HG03139 (cell line): ENCODE measurements at regions not wholly inside any gene's neighbourhood (a gene's known extent, or its start where the extent isn't known, plus 50 kb on each side); places are given as distances from the start of the nearest gene placed in this dataset.
A peak's percentile ranks its signal among the peaks of the same experiment; 100 is the strongest.

Experiments
- ATAC-seq: cut with Tn5 transposase; IDR thresholded peaks from one replicate; pipeline ENCODE4 v1.9.1; 2021; ENCODE audit not compliant: unreplicated experiment

GRCh38 chr6:82017288-82017687 lies 230.3 kb downstream of the IBTK start:
- ATAC-seq = no peak

GRCh38 chr6:82015526-82015925 lies 232.0 kb downstream of the IBTK start:
- no peak for ATAC-seq

GRCh38 chr6:82015043-82015442 lies 232.5 kb downstream of the IBTK start:
- ATAC-seq = no peak

GRCh38 chr6:82013561-82014530 lies 233.7 kb downstream of the IBTK start:
- ATAC-seq = no peak

GRCh38 chr6:82006027-82006738 lies 241.4 kb downstream of the IBTK start:
- peak; percentile 62 for ATAC-seq

- no peak for ATAC-seq
Measured at GRCh38 chr6:82000551-82000950, 247.0 kb downstream of the IBTK start.

GRCh38 chr6:81999826-82000225 lies 247.3 kb upstream of the TENT5A start:
- ATAC-seq = no peak

- ATAC-seq = no peak
Measured at GRCh38 chr6:81999270-81999669, 246.8 kb upstream of the TENT5A start.

- no peak for ATAC-seq
Measured at GRCh38 chr6:81998432-81998831, 246.0 kb upstream of the TENT5A start.

GRCh38 chr6:81997090-81997926 lies 244.8 kb upstream of the TENT5A start:
- no peak for ATAC-seq

GRCh38 chr6:81996414-81996813 lies 243.9 kb upstream of the TENT5A start:
- ATAC-seq = no peak

GRCh38 chr6:81995548-81996289 lies 243.2 kb upstream of the TENT5A start:
- no peak for ATAC-seq

- no peak for ATAC-seq
Measured at GRCh38 chr6:81988871-81989270, 236.4 kb upstream of the TENT5A start.

- ATAC-seq = no peak
Measured at GRCh38 chr6:81988446-81988845, 236.0 kb upstream of the TENT5A start.

GRCh38 chr6:81987293-81987692 lies 234.8 kb upstream of the TENT5A start:
- no peak for ATAC-seq

- no peak for ATAC-seq
Measured at GRCh38 chr6:81985191-81985590, 232.7 kb upstream of the TENT5A start.

- ATAC-seq = no peak
Measured at GRCh38 chr6:81984599-81984998, 232.1 kb upstream of the TENT5A start.

GRCh38 chr6:81981812-81982211 lies 229.3 kb upstream of the TENT5A start:
- ATAC-seq = no peak

- ATAC-seq = no peak
Measured at GRCh38 chr6:81979767-81980166, 227.3 kb upstream of the TENT5A start.

- no peak for ATAC-seq
Measured at GRCh38 chr6:81979329-81979728, 226.8 kb upstream of the TENT5A start.

GRCh38 chr6:81978230-81978629 lies 225.7 kb upstream of the TENT5A start:
- ATAC-seq = no peak
